ENCODE measurements at regions not wholly inside any gene's neighbourhood (a gene's known extent, or its start where the extent isn't known, plus 50 kb on each side); places are given as distances from the start of the nearest gene placed in this dataset.

GRCh38 chr4:108400309-108400708 is 220.1 kb upstream of the RPL34 start:
- DNase-seq (ENCODE audit: low spot score), result no peak

DNA sequence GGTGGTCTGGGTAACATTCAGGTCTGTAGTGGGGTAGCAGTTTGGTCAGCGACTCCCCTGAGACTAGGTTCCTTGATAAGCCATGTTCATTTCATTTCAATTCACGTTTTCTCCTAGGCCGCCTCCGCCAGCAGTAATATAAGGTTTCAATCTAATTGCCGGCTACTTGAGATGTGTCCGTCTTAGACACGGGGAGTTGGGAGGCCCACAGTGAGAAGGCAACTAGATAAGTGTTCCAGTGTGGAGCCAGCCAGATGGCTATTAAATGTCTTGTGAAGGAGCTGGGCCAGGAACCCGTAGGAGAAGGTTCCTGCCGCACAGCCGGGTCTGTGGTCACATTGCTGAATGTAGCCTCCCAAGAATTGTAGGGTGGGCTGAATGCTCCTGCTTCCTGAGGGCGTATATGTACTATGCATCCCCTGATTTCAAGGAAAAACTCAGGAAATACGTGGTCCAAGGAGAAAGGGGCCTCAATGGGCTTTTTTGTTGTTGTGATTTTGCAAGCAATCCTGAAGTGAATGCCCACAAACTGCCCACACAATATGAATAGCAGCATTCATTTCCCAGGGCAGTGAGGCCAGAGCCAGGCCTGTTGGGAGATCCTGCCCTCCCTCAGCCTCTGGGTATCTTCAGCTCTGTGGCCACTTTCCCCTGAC is 220.6 kb upstream of the RPL34 start:
- no peak for DNase-seq (ENCODE audit: low spot score)

- DNase-seq (ENCODE audit: low spot score), result no peak
These were observed 221.5 kb upstream of the RPL34 start for GRCh38 chr4:108398836-108399235.

DNA sequence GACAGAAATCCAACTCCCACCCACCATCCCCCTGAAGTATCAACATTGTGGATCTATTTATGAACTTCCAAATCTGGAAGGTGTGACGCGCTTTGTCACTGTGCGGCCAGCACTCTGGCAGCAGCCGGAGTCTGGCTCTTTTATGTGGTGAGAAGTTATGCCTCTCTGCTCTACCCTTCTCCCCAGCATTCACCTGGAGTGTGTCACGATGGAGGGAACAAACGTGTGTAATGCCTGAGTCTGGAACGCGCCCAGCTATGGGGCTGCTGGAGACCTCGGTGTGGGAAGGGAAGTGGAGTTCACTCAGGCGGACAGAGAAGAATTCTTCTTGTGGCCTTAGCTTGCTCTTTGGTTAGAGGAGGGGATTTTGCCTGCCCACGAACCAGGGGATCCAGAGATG is 222.1 kb upstream of the RPL34 start:
- no peak for DNase-seq (ENCODE audit: low spot score)

- no peak for DNase-seq (ENCODE audit: low spot score)
These were observed 222.5 kb upstream of the RPL34 start for GRCh38 chr4:108397850-108398249.

DNA sequence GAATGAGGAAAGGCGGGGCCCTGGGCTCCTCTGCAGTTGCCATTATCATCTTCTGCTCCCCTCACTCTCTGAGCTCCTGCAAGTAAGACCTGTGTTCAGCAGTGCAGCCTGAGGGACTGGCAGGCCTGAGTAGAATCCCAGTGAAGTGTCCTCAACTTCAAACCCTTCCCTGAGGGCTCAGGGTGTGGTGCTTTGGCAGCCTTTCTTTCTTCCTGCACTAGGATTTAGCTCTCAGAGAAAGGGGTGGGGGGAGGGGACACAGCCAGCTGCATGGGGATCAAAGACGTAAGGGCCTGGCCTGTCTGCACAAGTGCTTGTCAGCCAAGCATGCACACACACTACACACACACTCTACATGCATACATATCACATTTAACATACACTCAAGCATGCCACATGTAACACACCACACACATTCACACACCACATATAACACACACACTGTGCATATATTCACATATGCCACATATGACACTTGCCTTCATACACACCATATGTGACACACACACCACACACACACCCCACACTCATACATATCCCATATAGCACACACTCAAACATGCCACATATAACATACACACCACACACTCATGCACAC is 223.4 kb upstream of the RPL34 start:
- no peak for DNase-seq (ENCODE audit: low spot score)

- no peak for DNase-seq (ENCODE audit: low spot score)
These were observed 224.6 kb upstream of the RPL34 start for GRCh38 chr4:108395786-108396185.

- no peak for DNase-seq (ENCODE audit: low spot score)
These were observed 225.2 kb upstream of the LEF1 start for GRCh38 chr4:108393890-108394472.

- no peak for DNase-seq (ENCODE audit: low spot score)
These were observed 223.1 kb upstream of the LEF1 start for GRCh38 chr4:108391701-108392455.

DNA sequence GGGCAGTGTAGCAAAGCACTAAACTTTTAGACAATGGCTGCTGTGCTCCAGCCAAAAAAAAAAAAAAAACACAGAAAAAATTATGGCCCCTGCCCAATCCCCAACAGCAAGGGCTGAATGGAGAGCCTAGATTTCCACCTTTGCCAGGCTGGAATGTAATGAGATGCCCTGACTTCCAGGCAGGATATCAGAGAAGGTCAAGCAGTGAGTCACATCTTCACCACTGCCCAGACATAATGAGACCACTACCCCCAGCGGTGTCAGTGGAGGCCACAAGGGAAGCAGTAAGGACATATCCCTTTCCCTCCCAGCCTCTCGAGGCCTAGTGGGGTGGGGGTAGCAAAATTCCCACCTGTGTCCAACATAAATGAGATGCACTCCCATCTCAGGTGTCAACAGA is 216.3 kb upstream of the LEF1 start:
- no peak for DNase-seq (ENCODE audit: low spot score)

- DNase-seq (ENCODE audit: low spot score), result no peak
These were observed 215.8 kb upstream of the LEF1 start for GRCh38 chr4:108384544-108384943.

DNA sequence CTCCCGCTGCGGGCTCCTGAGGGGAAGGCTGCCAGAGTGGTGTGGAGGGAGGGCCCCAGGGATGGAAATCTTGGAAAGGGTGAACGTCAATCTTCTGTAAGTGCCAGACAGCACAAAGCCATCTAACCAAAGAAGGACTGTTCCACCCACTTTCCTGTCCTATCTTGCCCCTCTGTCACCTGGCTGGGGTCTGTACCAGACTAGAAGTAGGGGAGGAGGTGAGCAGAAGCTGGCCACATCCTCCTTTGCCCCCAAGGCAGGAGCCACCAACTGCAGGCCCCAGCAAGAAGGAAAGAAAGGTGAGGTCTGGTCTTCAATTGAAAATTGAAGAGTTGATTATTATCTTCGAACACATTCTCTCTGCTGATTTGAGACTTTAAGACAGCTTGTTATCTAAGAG is 214.4 kb upstream of the LEF1 start:
- no peak for DNase-seq (ENCODE audit: low spot score)

DNA sequence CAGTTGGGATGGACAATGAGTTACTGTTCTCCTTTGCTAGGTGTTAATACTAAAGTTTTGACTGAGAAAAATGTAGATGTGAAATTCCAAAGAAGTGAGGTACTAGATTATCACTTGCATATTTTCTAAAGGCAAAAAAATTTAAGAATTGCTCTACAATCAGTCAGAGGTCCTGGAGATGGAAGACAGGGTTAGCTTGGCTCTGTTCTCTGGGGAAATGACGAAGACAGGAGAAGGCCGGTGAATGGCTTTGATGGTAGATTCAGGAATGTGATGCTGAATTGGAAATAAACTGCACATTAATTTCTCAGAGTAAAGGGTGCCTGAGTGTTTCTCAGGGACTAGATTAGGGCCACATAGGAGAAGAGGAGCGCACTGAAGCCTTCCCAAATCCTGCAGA is 214.0 kb upstream of the LEF1 start:
- no peak for DNase-seq (ENCODE audit: low spot score)

- no peak for DNase-seq (ENCODE audit: low spot score)
These were observed 209.4 kb upstream of the LEF1 start for GRCh38 chr4:108378164-108378563.

DNA sequence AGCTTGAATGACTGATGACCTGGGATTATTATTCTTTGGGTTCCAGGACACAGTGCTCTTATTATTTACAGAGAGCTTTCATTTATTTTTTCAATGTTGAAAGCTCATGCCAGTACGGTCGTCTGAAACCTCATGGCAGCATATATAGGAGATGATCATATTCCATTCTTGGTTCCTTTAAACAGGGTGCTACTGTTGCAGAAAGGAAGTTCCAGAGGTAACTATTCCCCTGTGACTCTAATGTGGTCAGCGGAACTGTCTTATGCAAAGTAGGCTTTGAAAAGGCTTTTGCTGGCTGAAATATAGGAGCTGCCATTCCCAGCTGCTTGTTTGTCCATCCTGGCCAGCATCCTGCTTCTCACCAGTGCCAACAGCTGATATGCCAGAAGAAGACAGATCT is 208.3 kb upstream of the LEF1 start:
- DNase-seq (ENCODE audit: low spot score), result no peak

DNA sequence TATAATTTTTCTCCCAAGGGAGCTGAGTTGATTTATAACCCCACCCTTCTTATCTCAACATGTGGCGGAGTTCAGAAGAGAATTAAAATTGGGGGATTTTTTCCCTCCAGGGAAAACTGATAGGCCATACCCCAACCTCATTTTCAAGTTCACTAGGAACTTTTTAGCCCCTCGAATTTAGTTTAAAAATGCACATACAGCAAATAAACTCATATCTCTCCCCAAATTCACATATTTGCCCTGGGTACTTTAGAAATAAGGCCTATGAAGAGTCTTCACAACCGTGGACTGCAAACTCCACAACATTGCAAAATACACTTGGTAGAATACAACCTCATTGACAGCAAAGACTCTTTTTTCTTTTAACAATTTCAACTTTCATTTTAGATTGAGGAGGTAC is 206.7 kb upstream of the LEF1 start:
- no peak for DNase-seq (ENCODE audit: low spot score)

DNA sequence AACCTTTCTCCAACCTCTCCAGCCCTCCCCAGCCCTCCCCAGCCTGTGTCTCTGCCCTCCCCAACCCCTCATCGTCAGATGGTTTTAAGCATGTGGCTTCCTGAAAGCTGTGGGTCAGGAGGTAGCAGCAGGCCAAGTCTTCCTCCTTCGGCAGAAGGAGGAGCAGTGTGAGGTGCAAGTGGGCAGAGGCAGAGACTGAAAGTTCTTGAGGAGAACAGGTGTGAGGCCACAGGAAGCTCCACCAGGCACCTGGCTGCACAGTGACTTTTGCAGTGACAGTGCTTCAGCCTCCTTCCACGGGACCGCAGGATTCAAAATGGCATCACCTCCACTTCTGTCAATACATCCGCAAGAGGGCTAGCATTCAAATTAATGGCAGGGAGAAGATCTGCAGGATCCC is 203.9 kb upstream of the LEF1 start:
- no peak for DNase-seq (ENCODE audit: low spot score)

DNA sequence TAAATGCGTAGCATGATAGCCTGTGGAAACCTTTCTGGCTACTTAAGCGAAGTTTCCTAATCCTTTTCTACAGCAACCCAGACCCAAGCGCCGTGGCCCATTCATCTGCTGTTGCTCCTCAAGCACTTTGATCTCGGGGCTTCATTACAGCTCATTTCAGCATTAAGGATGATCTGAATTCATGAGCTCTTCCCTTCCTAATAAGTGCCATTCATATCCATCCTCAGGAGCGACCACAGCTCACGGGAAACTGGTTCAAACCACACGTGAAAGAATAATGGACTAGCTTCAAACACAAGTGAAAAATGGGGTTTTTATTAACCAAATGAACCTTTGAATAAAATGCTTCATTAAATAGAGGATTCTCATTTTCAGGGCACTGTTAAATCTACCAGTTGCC is 202.6 kb upstream of the LEF1 start:
- no peak for DNase-seq (ENCODE audit: low spot score)

- DNase-seq (ENCODE audit: low spot score), result no peak
These were observed 201.8 kb upstream of the LEF1 start for GRCh38 chr4:108370291-108371141.

GRCh38 chr4:108369035-108369655 is 200.4 kb upstream of the LEF1 start:
- DNase-seq (ENCODE audit: low spot score), result no peak

GRCh38 chr4:108367751-108368150 is 199.0 kb upstream of the LEF1 start:
- DNase-seq (ENCODE audit: low spot score), result no peak

DNA sequence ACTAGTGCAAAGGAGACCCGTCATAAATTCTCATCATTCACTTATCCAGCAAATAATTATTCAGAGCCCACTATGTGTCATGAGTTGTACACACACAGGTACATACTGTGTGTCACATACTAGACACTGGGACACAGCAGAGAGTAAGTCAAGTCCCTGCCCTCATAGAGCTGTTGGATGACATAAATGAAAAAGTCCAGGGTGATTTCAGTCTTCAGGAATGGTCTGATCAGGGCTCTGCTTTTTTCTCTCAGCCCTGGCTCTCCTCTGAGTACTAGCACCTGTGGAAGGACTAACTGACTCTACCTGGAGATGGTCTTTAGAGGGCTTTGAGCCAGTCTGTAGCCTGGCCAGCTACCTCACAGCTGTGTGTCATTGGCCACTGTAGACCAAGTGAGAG is 198.0 kb upstream of the LEF1 start:
- DNase-seq (ENCODE audit: low spot score), result no peak

Data from activated CD4-positive, alpha-beta T cell treated with anti-CD3 and anti-CD28 coated beads, Interleukin-2, Interleukin-4, amounts not matched to agents 100 ng/mL and 50 ng/mL, durations not matched to agents 16 hours and 8 hours (primary cell).